Neural crest cell (in vitro differentiated cells): ENCODE measurements at regions not wholly inside any gene's neighbourhood (a gene's known extent, or its start where the extent isn't known, plus 50 kb on each side); places are given as distances from the start of the nearest gene placed in this dataset.
"Not testable (repeated sequence)": the region's sequence is repeated elsewhere in the genome, so short reads cannot be mapped to it uniquely, and the experiment has no call there.

Experiments used
- DNase-seq: peaks from one replicate; pipeline ENCODE4 v3.0.0; 2021; ENCODE audit warnings: low read depth, mixed read lengths, low spot score
- H3K27ac Mint-ChIP-seq: one replicate; pipeline ENCODE4 v1.8.0; 2021; ENCODE audit warnings: mild to moderate bottlenecking, mixed read lengths; ENCODE audit not compliant: unreplicated experiment
- H3K27me3 Mint-ChIP-seq: 2 replicates; pipeline ENCODE4 v1.8.0; 2021; ENCODE audit warnings: low read depth, mild to moderate bottlenecking, mixed read lengths
- H3K36me3 Mint-ChIP-seq: 2 replicates; pipeline ENCODE4 v1.8.0; 2021; ENCODE audit warnings: low read depth, mild to moderate bottlenecking, mixed read lengths
- H3K4me1 Mint-ChIP-seq: 2 replicates; pipeline ENCODE4 v1.8.0; 2021; ENCODE audit warnings: mixed read lengths
- H3K4me3 Mint-ChIP-seq: one replicate; pipeline ENCODE4 v1.8.0; 2021; ENCODE audit warnings: mild to moderate bottlenecking, mixed read lengths
- H3K9me3 Mint-ChIP-seq: 2 replicates; pipeline ENCODE4 v1.8.0; 2021; ENCODE audit warnings: mixed read lengths
- CTCF ChIP-seq: fragments of 200-600 bp; sonication (generic); conservative IDR thresholded peaks from 2 replicates; pipeline ENCODE4 v1.5.0; 2021; ENCODE audit warnings: antibody characterized with exemption, mild to moderate bottlenecking

GRCh38 chr1:57572016-57572415 is 148.2 kb upstream of the DAB1 start:
- Mint-ChIP-seq H3K4me3 (no peak overlapping the region), H3K36me3 (peaks cover 4% of the 10 kb centered on the region), H3K4me1 (no peaks in the 10 kb centered on the region)

DNA sequence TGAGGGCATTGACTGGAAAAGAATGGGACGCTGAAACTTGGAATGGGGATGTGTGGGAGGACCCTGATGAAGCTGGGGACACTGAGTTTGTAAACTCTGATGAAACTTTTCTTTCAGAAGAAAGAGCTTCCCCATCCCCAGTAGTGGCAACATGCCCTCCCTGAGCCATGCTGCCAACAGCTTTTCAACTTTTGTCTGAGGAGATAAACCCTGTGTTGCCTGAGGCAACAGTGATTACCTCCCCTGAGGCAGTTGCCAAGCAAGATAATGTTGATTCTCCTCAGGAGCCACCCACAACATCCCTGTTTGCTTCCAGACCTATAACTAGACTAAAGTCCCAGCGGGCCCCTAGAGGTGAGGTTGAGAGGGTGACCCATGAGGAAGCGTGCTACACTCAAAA is 134.2 kb upstream of the DAB1 start:
- DNase-seq, H3K27me3 Mint-ChIP-seq, H3K4me3 Mint-ChIP-seq, H3K27ac Mint-ChIP-seq, H3K4me1 Mint-ChIP-seq, H3K9me3 Mint-ChIP-seq, H3K36me3 Mint-ChIP-seq: not testable (repeated sequence)

More at GRCh38 chr1:57572016-57572415, 148.2 kb upstream of the DAB1 start:
- Mint-ChIP-seq H3K27me3 (no peaks in the 10 kb centered on the region), H3K9me3 (peaks cover 6% of the 10 kb centered on the region), H3K27ac (no peak overlapping the region)
- no peak for TF ChIP-seq CTCF
- DNase-seq = no peak

- DNase-seq = no peak
- Mint-ChIP-seq H3K9me3 (peaks cover 3% of the 10 kb centered on the region), H3K36me3 (no peaks in the 10 kb centered on the region), H3K4me1 (no peaks in the 10 kb centered on the region), H3K27ac (peak overlapping the region; percentile 59), H3K4me3 (no peak overlapping the region), H3K27me3 (no peaks in the 10 kb centered on the region)
- no peak for TF ChIP-seq CTCF
These were observed 129.8 kb upstream of the DAB1 start for GRCh38 chr1:57553666-57554065.

DNA sequence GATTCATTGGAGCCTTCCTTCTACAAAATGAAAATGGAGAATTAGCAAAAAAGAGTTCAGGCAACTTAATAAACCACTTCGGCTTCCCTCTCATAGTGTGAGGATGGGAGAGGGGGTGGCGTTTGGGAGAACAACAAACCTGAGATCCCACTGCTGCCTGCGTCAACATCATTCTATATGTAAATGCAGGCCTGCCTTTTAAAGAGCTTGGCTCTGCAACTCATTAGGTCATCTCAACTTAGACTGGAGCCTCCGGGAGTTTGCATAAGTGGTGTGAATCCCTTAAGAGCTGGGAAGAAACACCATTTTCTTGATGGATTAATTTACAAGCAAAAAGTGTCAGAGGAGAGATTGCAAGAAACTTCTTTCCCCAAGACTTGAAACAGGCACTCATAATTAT is 127.6 kb upstream of the DAB1 start:
- H3K4me1 Mint-ChIP-seq = no peaks in the 10 kb centered on the region

DNA sequence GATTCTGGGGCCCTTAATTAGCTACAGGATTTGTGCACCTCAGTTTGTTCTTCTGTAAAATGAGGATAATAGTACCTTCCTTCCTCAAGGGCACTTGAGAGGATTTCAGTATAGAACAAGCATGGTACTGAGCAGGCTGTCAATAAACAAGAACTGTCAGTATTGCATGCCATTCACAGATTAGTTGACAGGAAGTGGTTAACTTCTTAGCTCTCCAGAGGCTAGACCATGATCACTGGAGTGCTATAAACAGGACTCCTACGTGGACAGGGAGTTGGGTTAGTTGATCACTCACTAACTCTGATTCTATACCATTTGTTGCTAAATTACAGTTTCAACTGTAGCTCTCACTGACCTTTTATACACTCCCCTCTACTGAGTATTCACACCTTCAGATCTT is 126.2 kb upstream of the DAB1 start:
- no peak for TF ChIP-seq CTCF
- Mint-ChIP-seq H3K4me1 (no peaks in the 10 kb centered on the region), H3K36me3 (no peaks in the 10 kb centered on the region), H3K4me3 (no peak overlapping the region), H3K27ac (no peak overlapping the region), H3K27me3 (no peaks in the 10 kb centered on the region), H3K9me3 (no peaks in the 10 kb centered on the region)
- no peak for DNase-seq

More for the DNA sequence above, 127.6 kb upstream of the DAB1 start:
- no peaks in the 10 kb centered on the region for H3K27me3 Mint-ChIP-seq
- no peak overlapping the region for H3K4me3 Mint-ChIP-seq
- no peak overlapping the region for H3K27ac Mint-ChIP-seq
- no peak for DNase-seq
- no peaks in the 10 kb centered on the region for H3K36me3 Mint-ChIP-seq
- TF ChIP-seq CTCF = no peak
- H3K9me3 Mint-ChIP-seq = no peaks in the 10 kb centered on the region

- no peaks in the 10 kb centered on the region for H3K4me1 Mint-ChIP-seq
- no peaks in the 10 kb centered on the region for H3K27me3 Mint-ChIP-seq
- H3K27ac Mint-ChIP-seq = no peak overlapping the region
These were observed 125.4 kb upstream of the DAB1 start for GRCh38 chr1:57549300-57549699.

More at GRCh38 chr1:57549300-57549699, 125.4 kb upstream of the DAB1 start:
- Mint-ChIP-seq H3K36me3 (no peaks in the 10 kb centered on the region), H3K4me3 (no peak overlapping the region), H3K9me3 (no peaks in the 10 kb centered on the region)
- DNase-seq = no peak
- TF ChIP-seq CTCF = no peak
